ENCODE measurements at regions not wholly inside any gene's neighbourhood (a gene's known extent, or its start where the extent isn't known, plus 50 kb on each side); places are given as distances from the start of the nearest gene placed in this dataset.

GRCh38 chr6:1491591-1492319 is 102.4 kb downstream of the FOXF2 start:
- peaks cover 5% of the 10 kb centered on the region; the same call in 1 of the 2 replicates for H3K36me3 Mint-ChIP-seq (ENCODE audit: low read depth)
- no peak for TF ChIP-seq CTCF (IDR thresholded peaks at IDR 0.05)
- DNase-seq = no peak
- H3K27ac Mint-ChIP-seq = no peak overlapping the region
- no peak overlapping the region for H3K4me3 Mint-ChIP-seq
- H3K27me3 Mint-ChIP-seq (ENCODE audit: insufficient read depth) = peaks cover 2% of the 10 kb centered on the region; the same call in 1 of the 2 replicates
- peaks cover 10% of the 10 kb centered on the region; the same call in 1 of the 2 replicates for H3K4me1 Mint-ChIP-seq (ENCODE audit: low read depth)
- H3K9me3 Mint-ChIP-seq = peaks cover 16% of the 10 kb centered on the region

GRCh38 chr6:1494671-1495070 is 105.3 kb downstream of the FOXF2 start:
- peaks cover 16% of the 10 kb centered on the region for H3K9me3 Mint-ChIP-seq
- peaks cover 5% of the 10 kb centered on the region; the same call in 1 of the 2 replicates for H3K36me3 Mint-ChIP-seq (ENCODE audit: low read depth)
- no peak for DNase-seq
- H3K4me3 Mint-ChIP-seq = no peak overlapping the region
- no peak overlapping the region for H3K27ac Mint-ChIP-seq
- H3K4me1 Mint-ChIP-seq (ENCODE audit: low read depth) = peaks cover 10% of the 10 kb centered on the region; the same call in 1 of the 2 replicates
- peaks cover 2% of the 10 kb centered on the region; the same call in 1 of the 2 replicates for H3K27me3 Mint-ChIP-seq (ENCODE audit: insufficient read depth)
- TF ChIP-seq CTCF (IDR thresholded peaks at IDR 0.05) = no peak

- Mint-ChIP-seq H3K4me3 (no peak overlapping the region), H3K27ac (no peak overlapping the region), H3K9me3 (peaks cover 16% of the 10 kb centered on the region), H3K27me3 (ENCODE audit: insufficient read depth) (peaks cover 2% of the 10 kb centered on the region; the same call in 1 of the 2 replicates), H3K4me1 (ENCODE audit: low read depth) (peaks cover 10% of the 10 kb centered on the region; the same call in 1 of the 2 replicates), H3K36me3 (ENCODE audit: low read depth) (peaks cover 5% of the 10 kb centered on the region; the same call in 1 of the 2 replicates)
- TF ChIP-seq CTCF (IDR thresholded peaks at IDR 0.05) = no peak
- no peak for DNase-seq
Observed at GRCh38 chr6:1495344-1495743, 106.0 kb downstream of the FOXF2 start.

GRCh38 chr6:1496092-1496491 is 106.7 kb downstream of the FOXF2 start:
- H3K27me3 Mint-ChIP-seq (ENCODE audit: insufficient read depth) = peaks cover 2% of the 10 kb centered on the region; the same call in 1 of the 2 replicates
- H3K36me3 Mint-ChIP-seq (ENCODE audit: low read depth) = peaks cover 5% of the 10 kb centered on the region; the same call in 1 of the 2 replicates
- H3K4me3 Mint-ChIP-seq = no peak overlapping the region
- peaks cover 10% of the 10 kb centered on the region; the same call in 1 of the 2 replicates for H3K4me1 Mint-ChIP-seq (ENCODE audit: low read depth)
- H3K27ac Mint-ChIP-seq = no peak overlapping the region
- peaks cover 16% of the 10 kb centered on the region for H3K9me3 Mint-ChIP-seq
- no peak for DNase-seq
- no peak for TF ChIP-seq CTCF (IDR thresholded peaks at IDR 0.05)

GRCh38 chr6:1496836-1497760 is 107.7 kb downstream of the FOXF2 start:
- Mint-ChIP-seq H3K9me3 (peaks cover 16% of the 10 kb centered on the region), H3K4me1 (ENCODE audit: low read depth) (peaks cover 10% of the 10 kb centered on the region; the same call in 1 of the 2 replicates), H3K27me3 (ENCODE audit: insufficient read depth) (peaks cover 2% of the 10 kb centered on the region; the same call in 1 of the 2 replicates), H3K36me3 (ENCODE audit: low read depth) (peaks cover 5% of the 10 kb centered on the region; the same call in 1 of the 2 replicates), H3K27ac (no peak overlapping the region), H3K4me3 (no peak overlapping the region)
- TF ChIP-seq CTCF (IDR thresholded peaks at IDR 0.05) = no peak
- DNase-seq = no peak
